ENCODE measurements at regions not wholly inside any gene's neighbourhood (a gene's known extent, or its start where the extent isn't known, plus 50 kb on each side); places are given as distances from the start of the nearest gene placed in this dataset.

DNA sequence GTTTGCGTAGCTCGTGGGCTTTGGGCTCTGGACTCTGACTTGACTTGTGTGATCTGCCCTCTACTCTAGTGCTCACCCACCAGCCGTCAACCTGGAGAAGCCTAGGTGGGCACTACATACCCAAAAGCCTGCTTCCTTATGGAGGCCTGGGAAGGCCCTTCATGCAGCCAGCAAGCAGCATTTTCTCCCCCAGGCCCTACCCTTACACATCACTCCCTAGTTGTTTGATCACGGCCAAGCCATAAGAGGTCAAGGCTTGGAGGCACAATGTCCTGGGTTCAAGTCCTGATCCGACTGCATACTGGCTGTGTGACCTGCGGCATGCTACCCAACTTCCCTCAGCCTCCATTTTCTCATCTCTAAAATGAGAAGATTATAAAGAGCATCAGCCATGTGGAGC, 151.3 kb upstream of the EGFLAM start:
- H2AFZ ChIP-seq (ENCODE audit: low read length), result no peak overlapping the region
- no peak overlapping the region for H3K9ac ChIP-seq (ENCODE audit: low read length)
- no peaks in the 10 kb centered on the region for H3K4me1 ChIP-seq (ENCODE audit: insufficient read depth, low read length, severe bottlenecking)
- no peaks in the 10 kb centered on the region for H3F3A ChIP-seq (ENCODE audit: insufficient read depth, low read length)
- no peak overlapping the region for H3K4me2 ChIP-seq (ENCODE audit: low read length)
- no peak for TF ChIP-seq CTCF (IDR thresholded peaks at IDR 0.05; ENCODE audit: low read length)
- no peak for TF ChIP-seq EZH2 (IDR thresholded peaks at IDR 0.05; ENCODE audit: borderline replicate concordance, low read length)
- no peaks in the 10 kb centered on the region for H3K36me3 ChIP-seq (ENCODE audit: insufficient read depth, low read length)
- H3K4me3 ChIP-seq (ENCODE audit: low read depth, low read length, poor library complexity, severe bottlenecking), result no peak overlapping the region
- no peaks in the 10 kb centered on the region for H3K27me3 ChIP-seq (ENCODE audit: insufficient read depth, low read length)
- no peaks in the 10 kb centered on the region for H3K79me2 ChIP-seq (ENCODE audit: insufficient read depth, low read length)
- no peaks in the 10 kb centered on the region for H3K9me3 ChIP-seq (ENCODE audit: low read length)
- no peaks in the 10 kb centered on the region for H3K9me2 ChIP-seq (ENCODE audit: low read depth, low read length)
- H3K27ac ChIP-seq (ENCODE audit: low read depth, low read length, poor library complexity, severe bottlenecking), result no peak overlapping the region
- no peaks in the 10 kb centered on the region for H4K20me1 ChIP-seq (ENCODE audit: insufficient read depth, low read length)

DNA sequence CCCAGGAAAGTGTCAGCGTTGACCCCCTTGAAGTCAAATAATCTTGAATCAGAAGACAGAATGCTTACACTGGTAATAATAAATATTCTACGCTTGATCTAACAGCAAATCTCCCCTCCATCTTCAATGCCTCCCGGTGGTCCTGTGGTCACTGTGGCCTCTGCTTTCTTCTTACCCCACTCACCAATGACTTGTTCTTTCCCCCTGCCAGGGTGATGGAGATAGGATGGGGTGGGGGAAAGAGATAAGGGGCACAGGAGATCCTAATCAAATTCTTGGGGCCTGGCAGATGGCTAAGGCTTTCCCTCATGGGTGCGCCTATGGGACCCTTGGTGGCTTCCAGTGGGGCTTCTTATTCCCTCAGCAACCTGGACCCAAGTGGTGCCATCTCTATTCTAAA, 152.6 kb upstream of the EGFLAM start:
- Histone ChIP-seq H3K27me3 (ENCODE audit: insufficient read depth, low read length) (no peaks in the 10 kb centered on the region), H3K4me1 (ENCODE audit: insufficient read depth, low read length, severe bottlenecking) (no peaks in the 10 kb centered on the region), H2AFZ (ENCODE audit: low read length) (no peak overlapping the region), H3K9me2 (ENCODE audit: low read depth, low read length) (no peaks in the 10 kb centered on the region), H3K4me2 (ENCODE audit: low read length) (no peak overlapping the region), H3K36me3 (ENCODE audit: insufficient read depth, low read length) (no peaks in the 10 kb centered on the region), H4K20me1 (ENCODE audit: insufficient read depth, low read length) (no peaks in the 10 kb centered on the region), H3K79me2 (ENCODE audit: insufficient read depth, low read length) (no peaks in the 10 kb centered on the region), H3K27ac (ENCODE audit: low read depth, low read length, poor library complexity, severe bottlenecking) (no peak overlapping the region), H3F3A (ENCODE audit: insufficient read depth, low read length) (no peaks in the 10 kb centered on the region), H3K4me3 (ENCODE audit: low read depth, low read length, poor library complexity, severe bottlenecking) (no peak overlapping the region), H3K9me3 (ENCODE audit: low read length) (no peaks in the 10 kb centered on the region), H3K9ac (ENCODE audit: low read length) (no peak overlapping the region)
- no peak for TF ChIP-seq CTCF (IDR thresholded peaks at IDR 0.05; ENCODE audit: low read length)
- TF ChIP-seq EZH2 (IDR thresholded peaks at IDR 0.05; ENCODE audit: borderline replicate concordance, low read length), result no peak

DNA sequence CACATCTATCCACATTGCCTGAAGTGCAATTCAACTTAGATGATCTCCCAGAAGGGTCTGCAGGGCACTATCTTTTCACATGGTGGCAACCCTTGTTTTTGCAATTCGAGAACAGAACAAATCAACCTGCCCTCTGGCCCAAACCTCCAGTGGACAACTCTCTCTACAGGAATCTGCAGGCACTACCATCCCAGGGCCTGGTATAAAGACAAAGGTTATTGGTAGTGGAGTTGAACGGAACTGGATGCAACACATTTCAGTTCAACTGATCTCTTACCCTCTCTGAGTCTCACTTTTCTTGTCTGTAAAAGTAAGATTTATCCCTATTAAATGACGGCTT, 153.2 kb upstream of the EGFLAM start:
- Histone ChIP-seq H3K9ac (ENCODE audit: low read length) (no peak overlapping the region), H3K9me3 (ENCODE audit: low read length) (no peaks in the 10 kb centered on the region), H3K4me3 (ENCODE audit: low read depth, low read length, poor library complexity, severe bottlenecking) (no peak overlapping the region), H3F3A (ENCODE audit: insufficient read depth, low read length) (no peaks in the 10 kb centered on the region), H3K27ac (ENCODE audit: low read depth, low read length, poor library complexity, severe bottlenecking) (no peak overlapping the region), H2AFZ (ENCODE audit: low read length) (no peak overlapping the region), H3K4me2 (ENCODE audit: low read length) (no peak overlapping the region), H4K20me1 (ENCODE audit: insufficient read depth, low read length) (no peaks in the 10 kb centered on the region), H3K36me3 (ENCODE audit: insufficient read depth, low read length) (no peaks in the 10 kb centered on the region), H3K4me1 (ENCODE audit: insufficient read depth, low read length, severe bottlenecking) (no peaks in the 10 kb centered on the region), H3K9me2 (ENCODE audit: low read depth, low read length) (no peaks in the 10 kb centered on the region), H3K79me2 (ENCODE audit: insufficient read depth, low read length) (no peaks in the 10 kb centered on the region), H3K27me3 (ENCODE audit: insufficient read depth, low read length) (no peaks in the 10 kb centered on the region)
- TF ChIP-seq CTCF (IDR thresholded peaks at IDR 0.05; ENCODE audit: low read length), result no peak
- TF ChIP-seq EZH2 (IDR thresholded peaks at IDR 0.05; ENCODE audit: borderline replicate concordance, low read length), result no peak
